Uterus (tissue), 3 donors: ENCODE measurements at regions not wholly inside any gene's neighbourhood (a gene's known extent, or its start where the extent isn't known, plus 50 kb on each side); places are given as distances from the start of the nearest gene placed in this dataset.

Experiments
- DNase-seq, 2 donors: peaks; one replicate each; pipeline ENCODE4 v3.0.0-alpha.2; 2019 to 2020
- H3K27ac ChIP-seq, 2 donors: fragments of 200-600 bp; sonication (generic); 1 replicate in 1 of 2; 2 replicates in 1 of 2; pipeline ENCODE4 v1.5.1; 2016 to 2018
- H3K27me3 ChIP-seq, 2 donors: fragments of 200-600 bp; sonication (generic); one replicate each; pipeline ENCODE4 v1.5.1; 2018 to 2019; ENCODE audit warnings: control low read depth in 1 of 2
- H3K36me3 ChIP-seq, 2 donors: fragments of 200-600 bp; sonication (generic); one replicate each; pipeline ENCODE4 v1.5.1; 2019; ENCODE audit warnings: control low read depth in 1 of 2
- H3K4me1 ChIP-seq, 2 donors: fragments of 200-600 bp; sonication (generic); one replicate each; pipeline ENCODE4 v1.5.1; 2018 to 2019; ENCODE audit warnings: control low read depth in 1 of 2
- H3K4me3 ChIP-seq, 2 donors: fragments of 200-600 bp; sonication (generic); 1 replicate in 1 of 2; 2 replicates in 1 of 2; pipeline ENCODE4 v1.5.1; 2018 to 2019; ENCODE audit warnings: mild to moderate bottlenecking in 1 of 2
- H3K9me3 ChIP-seq, 2 donors: fragments of 200-600 bp; sonication (generic); one replicate each; pipeline ENCODE4 v1.5.1; 2019; ENCODE audit warnings: control low read depth in 1 of 2
- POLR2A ChIP-seq, 2 donors: fragments of 450-650 bp; IDR thresholded peaks; one replicate each; pipeline ENCODE4 v1.6.1; 2016; ENCODE audit warnings: antibody characterized with exemption in 2 of 2, mild to moderate bottlenecking in 1 of 2, moderate library complexity in 1 of 2
- intact Hi-C: fragments of 100-400 bp; cut with DNase I; formaldehyde crosslinking; loops from one replicate; pipeline ENCODE4 v1.15.1; 2023; ENCODE audit warnings: low total_unique reads
- TF ChIP-seq, protein P1 (sequence below), 4 experiments: fragments of 200-600 bp in 2 of 4; fragments of 450-650 bp in 2 of 4; sonication (generic) in 2 of 4; IDR thresholded peaks; one replicate each; pipeline ENCODE4 v1.5.1; 2016 to 2019; ENCODE audit warnings: antibody characterized with exemption in 4 of 4, mild to moderate bottlenecking in 2 of 4, moderate library complexity in 1 of 4
- donor health status: DM: yes; HTN: yes; CAD: no.

- Histone ChIP-seq H3K27me3 (no peaks in the 10 kb centered on the region), H3K4me3 (no peak overlapping the region), H3K27ac (no peak overlapping the region), H3K4me1 (no peaks in the 10 kb centered on the region), H3K36me3 (no peaks in the 10 kb centered on the region), H3K9me3 (no peaks in the 10 kb centered on the region)
- TF ChIP-seq, protein P1, sequence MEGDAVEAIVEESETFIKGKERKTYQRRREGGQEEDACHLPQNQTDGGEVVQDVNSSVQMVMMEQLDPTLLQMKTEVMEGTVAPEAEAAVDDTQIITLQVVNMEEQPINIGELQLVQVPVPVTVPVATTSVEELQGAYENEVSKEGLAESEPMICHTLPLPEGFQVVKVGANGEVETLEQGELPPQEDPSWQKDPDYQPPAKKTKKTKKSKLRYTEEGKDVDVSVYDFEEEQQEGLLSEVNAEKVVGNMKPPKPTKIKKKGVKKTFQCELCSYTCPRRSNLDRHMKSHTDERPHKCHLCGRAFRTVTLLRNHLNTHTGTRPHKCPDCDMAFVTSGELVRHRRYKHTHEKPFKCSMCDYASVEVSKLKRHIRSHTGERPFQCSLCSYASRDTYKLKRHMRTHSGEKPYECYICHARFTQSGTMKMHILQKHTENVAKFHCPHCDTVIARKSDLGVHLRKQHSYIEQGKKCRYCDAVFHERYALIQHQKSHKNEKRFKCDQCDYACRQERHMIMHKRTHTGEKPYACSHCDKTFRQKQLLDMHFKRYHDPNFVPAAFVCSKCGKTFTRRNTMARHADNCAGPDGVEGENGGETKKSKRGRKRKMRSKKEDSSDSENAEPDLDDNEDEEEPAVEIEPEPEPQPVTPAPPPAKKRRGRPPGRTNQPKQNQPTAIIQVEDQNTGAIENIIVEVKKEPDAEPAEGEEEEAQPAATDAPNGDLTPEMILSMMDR (IDR thresholded peaks at IDR 0.05) = no peak
- TF ChIP-seq POLR2A (IDR thresholded peaks at IDR 0.05) = no peak
- intact Hi-C loops = no loop called here
- DNase-seq = no peak
Observed at GRCh38 chr6:92723390-92723931, 695.9 kb downstream of the EPHA7 start.

DNA sequence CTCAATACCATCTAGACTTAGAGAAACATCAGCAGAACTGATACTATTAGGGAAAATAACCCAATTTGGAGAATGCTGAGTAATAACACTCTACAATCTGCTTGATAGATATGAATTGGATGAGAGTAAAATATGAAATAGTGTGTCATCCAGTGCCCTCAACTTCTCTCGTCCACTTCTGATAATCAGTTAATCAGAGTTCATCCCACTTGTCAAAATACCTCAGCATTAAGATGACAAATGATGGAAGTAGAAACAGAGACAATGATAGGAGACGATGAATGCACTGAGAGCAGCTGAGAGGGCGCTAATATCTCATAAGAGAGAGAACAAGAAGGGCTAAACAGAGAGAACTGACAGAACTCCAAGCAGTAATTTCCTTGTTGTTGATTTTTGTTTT is 699.6 kb downstream of the EPHA7 start:
- intact Hi-C loops = no loop called here
- no peaks in the 10 kb centered on the region for H3K4me1 ChIP-seq
- no peak for DNase-seq
- H3K36me3 ChIP-seq = no peaks in the 10 kb centered on the region
- TF ChIP-seq POLR2A (IDR thresholded peaks at IDR 0.05) = no peak
- H3K4me3 ChIP-seq = no peak overlapping the region
- no peaks in the 10 kb centered on the region for H3K9me3 ChIP-seq
- H3K27ac ChIP-seq = no peak overlapping the region
- H3K27me3 ChIP-seq = no peaks in the 10 kb centered on the region

DNA sequence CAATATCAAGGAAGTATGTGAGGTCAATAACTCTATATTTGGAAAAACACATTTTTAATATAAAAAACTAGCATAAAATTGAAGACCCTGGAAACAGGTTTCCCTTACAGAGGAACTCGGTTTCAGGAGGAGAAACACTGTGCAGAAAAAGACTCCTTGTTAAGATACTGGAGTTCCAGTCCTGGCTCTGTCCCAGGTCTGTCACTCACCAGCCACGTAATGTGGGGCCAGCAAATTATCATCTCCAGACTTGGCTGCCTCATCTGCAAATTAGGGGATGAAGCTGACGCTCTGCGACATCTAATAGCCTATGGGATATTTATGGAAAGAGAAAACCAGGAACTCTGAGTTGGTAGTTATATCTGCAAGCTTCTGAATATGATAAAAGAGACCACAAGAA is 702.7 kb downstream of the EPHA7 start:
- Histone ChIP-seq H3K4me3 (no peak overlapping the region), H3K27me3 (no peaks in the 10 kb centered on the region), H3K36me3 (no peaks in the 10 kb centered on the region), H3K27ac (no peak overlapping the region), H3K9me3 (no peaks in the 10 kb centered on the region), H3K4me1 (no peaks in the 10 kb centered on the region)
- intact Hi-C loops = no loop called here
- DNase-seq = no peak
- no peak for TF ChIP-seq POLR2A (IDR thresholded peaks at IDR 0.05)
- TF ChIP-seq, protein P1 (IDR thresholded peaks at IDR 0.05) = no peak

GRCh38 chr6:92715991-92716390 is 703.4 kb downstream of the EPHA7 start:
- Histone ChIP-seq H3K9me3 (no peaks in the 10 kb centered on the region), H3K27me3 (no peaks in the 10 kb centered on the region), H3K4me3 (no peak overlapping the region), H3K36me3 (no peaks in the 10 kb centered on the region), H3K4me1 (no peaks in the 10 kb centered on the region), H3K27ac (no peak overlapping the region)
- no peak for TF ChIP-seq POLR2A (IDR thresholded peaks at IDR 0.05)
- TF ChIP-seq, protein P1 (IDR thresholded peaks at IDR 0.05) = no peak
- intact Hi-C loops = no loop called here
- DNase-seq = no peak

DNA sequence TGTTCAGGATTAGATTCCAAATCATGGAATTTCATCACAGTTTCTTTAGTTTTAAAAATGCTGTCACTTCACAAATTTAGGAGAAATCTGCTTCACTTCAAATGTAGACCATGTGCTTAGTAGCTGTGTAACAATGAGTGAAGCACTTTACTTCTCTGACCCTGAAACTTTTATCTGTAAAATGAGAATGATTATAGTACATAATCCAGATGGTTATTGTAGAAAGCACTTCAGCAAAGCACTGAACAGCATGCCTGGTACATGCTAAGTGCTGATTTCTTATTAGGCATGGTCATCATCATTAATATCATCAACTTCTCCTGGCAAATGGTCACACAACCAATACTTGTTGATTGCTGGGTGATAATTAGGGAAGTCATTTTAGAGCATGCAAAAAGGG is 705.0 kb downstream of the EPHA7 start:
- Histone ChIP-seq H3K4me3 (no peak overlapping the region), H3K9me3 (no peaks in the 10 kb centered on the region), H3K27ac (no peak overlapping the region), H3K36me3 (no peaks in the 10 kb centered on the region), H3K27me3 (no peaks in the 10 kb centered on the region), H3K4me1 (no peaks in the 10 kb centered on the region)
- TF ChIP-seq POLR2A (IDR thresholded peaks at IDR 0.05) = no peak
- TF ChIP-seq, protein P1 (IDR thresholded peaks at IDR 0.05) = no peak
- DNase-seq = no peak
- intact Hi-C loops = no loop called here

DNA sequence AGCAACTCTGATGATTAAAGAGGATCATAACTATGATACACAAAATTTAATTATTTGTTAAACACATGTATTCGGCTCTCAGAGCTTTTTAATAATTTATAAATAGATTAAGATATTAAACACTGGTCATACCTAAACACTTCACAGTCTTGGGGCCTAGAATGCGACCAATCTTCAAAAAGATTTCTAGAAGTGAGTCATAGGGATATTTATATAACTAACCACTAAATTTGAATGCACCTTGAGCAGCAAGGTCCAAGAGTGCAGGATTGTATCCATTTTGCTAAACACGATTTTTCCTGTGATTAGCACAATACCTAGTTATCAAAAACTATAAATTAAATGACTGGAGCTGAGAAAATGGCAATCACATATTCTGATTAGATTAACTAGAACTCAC is 709.3 kb downstream of the EPHA7 start:
- Histone ChIP-seq H3K9me3 (no peaks in the 10 kb centered on the region), H3K27me3 (no peaks in the 10 kb centered on the region), H3K4me3 (no peak overlapping the region), H3K4me1 (no peaks in the 10 kb centered on the region), H3K27ac (no peak overlapping the region), H3K36me3 (no peaks in the 10 kb centered on the region)
- TF ChIP-seq, protein P1 (IDR thresholded peaks at IDR 0.05) = no peak
- TF ChIP-seq POLR2A (IDR thresholded peaks at IDR 0.05) = no peak
- no peak for DNase-seq
- intact Hi-C loops = no loop called here
